SK-N-SH treated with all-trans-retinoic acid at 6 μM for 48 hours (cell line): ENCODE measurements at regions not wholly inside any gene's neighbourhood (a gene's known extent, or its start where the extent isn't known, plus 50 kb on each side); places are given as distances from the start of the nearest gene placed in this dataset.

Source experiments
- ATAC-seq: fragments of 200-7000 bp; cut with Tn5 transposase; 3 replicates; pipeline ENCODE4 v1.9.1; 2020; ENCODE audit warnings: mild to moderate bottlenecking, moderate library complexity
- ARNTL ChIP-seq: fragments of 450-650 bp; formaldehyde crosslinking; IDR thresholded peaks from 2 replicates; pipeline ENCODE4 v1.5.0; 2020; ENCODE audit warnings: low read depth, mild to moderate bottlenecking, moderate library complexity, borderline replicate concordance
- CSDC2 ChIP-seq: fragments of 250-450 bp; sonication (Bioruptor Pico); IDR thresholded peaks from 2 replicates; pipeline ENCODE4 v1.5.0; 2020; ENCODE audit warnings: mild to moderate bottlenecking, moderate library complexity
- CSRNP3 ChIP-seq: fragments of 250-450 bp; sonication (Bioruptor Pico); IDR thresholded peaks from 2 replicates; pipeline ENCODE4 v1.5.1; 2021; ENCODE audit warnings: mild to moderate bottlenecking, moderate library complexity
- ESRRG ChIP-seq: fragments of 250-450 bp; sonication (Bioruptor Pico); IDR thresholded peaks from 2 replicates; pipeline ENCODE4 v1.6.1; 2021; ENCODE audit warnings: mild to moderate bottlenecking
- GLIS3 ChIP-seq: fragments of 250-450 bp; sonication (Bioruptor Pico); IDR thresholded peaks from 2 replicates; pipeline ENCODE4 v1.5.0; 2020; ENCODE audit warnings: mild to moderate bottlenecking, moderate library complexity
- ISL1 ChIP-seq: fragments of 250-450 bp; sonication (Bioruptor Pico); IDR thresholded peaks from 2 replicates; pipeline ENCODE4 v2.1.2; 2022; ENCODE audit warnings: mild to moderate bottlenecking, moderate library complexity
- OSR1 ChIP-seq: fragments of 250-450 bp; sonication (Bioruptor Pico); IDR thresholded peaks from 2 replicates; pipeline ENCODE4 v1.8.0; 2022; ENCODE audit warnings: moderate library complexity, mild to moderate bottlenecking, inconsistent platforms
- PATZ1 ChIP-seq: fragments of 250-450 bp; sonication (Bioruptor Pico); IDR thresholded peaks from 2 replicates; pipeline ENCODE4 v1.8.0; 2020; ENCODE audit warnings: mild to moderate bottlenecking, moderate library complexity, borderline replicate concordance
- POU6F1 ChIP-seq: fragments of 250-450 bp; sonication (Bioruptor Pico); IDR thresholded peaks from 2 replicates; pipeline ENCODE4 v1.8.0; 2021; ENCODE audit warnings: low read depth, mild to moderate bottlenecking, moderate library complexity, borderline replicate concordance
- PPARA ChIP-seq: fragments of 250-450 bp; sonication (Bioruptor Pico); IDR thresholded peaks from 2 replicates; pipeline ENCODE4 v1.5.0; 2020; ENCODE audit warnings: mild to moderate bottlenecking, borderline replicate concordance
- RARB ChIP-seq: fragments of 250-450 bp; sonication (Bioruptor Pico); IDR thresholded peaks from 2 replicates; pipeline ENCODE4 v1.8.0; 2021; ENCODE audit warnings: mild to moderate bottlenecking, moderate library complexity
- TOX ChIP-seq: fragments of 250-450 bp; sonication (Bioruptor Pico); IDR thresholded peaks from 2 replicates; pipeline ENCODE4 v1.8.0; 2021; ENCODE audit warnings: mild to moderate bottlenecking, moderate library complexity, borderline replicate concordance
- TSHZ2 ChIP-seq: fragments of 250-450 bp; sonication (Bioruptor Pico); IDR thresholded peaks from 2 replicates; pipeline ENCODE4 v1.5.0; 2020; ENCODE audit warnings: mild to moderate bottlenecking, moderate library complexity
- ZC3H10 ChIP-seq: fragments of 250-450 bp; sonication (Bioruptor Pico); IDR thresholded peaks from 2 replicates; pipeline ENCODE4 v1.5.1; 2021; ENCODE audit warnings: mild to moderate bottlenecking, moderate library complexity
- ZFP3 ChIP-seq: fragments of 250-450 bp; sonication (Bioruptor Pico); IDR thresholded peaks from 2 replicates; pipeline ENCODE4 v1.5.0; 2020; ENCODE audit warnings: mild to moderate bottlenecking, moderate library complexity
- ZFP30 ChIP-seq: fragments of 450-650 bp; formaldehyde crosslinking; IDR thresholded peaks from 2 replicates; pipeline ENCODE4 v1.5.0; 2022; ENCODE audit warnings: mild to moderate bottlenecking, moderate library complexity
- ZNF565 ChIP-seq: fragments of 450-650 bp; formaldehyde crosslinking; conservative IDR thresholded peaks from 2 replicates; pipeline ENCODE4 v1.5.0; 2020; ENCODE audit warnings: low read depth, mild to moderate bottlenecking, moderate library complexity
- ZNF70 ChIP-seq: fragments of 450-650 bp; formaldehyde crosslinking; IDR thresholded peaks from 2 replicates; pipeline ENCODE4 v1.5.0; 2020; ENCODE audit warnings: mild to moderate bottlenecking, moderate library complexity
- TF ChIP-seq, protein P1 (sequence below): fragments of 250-450 bp; sonication (Bioruptor Pico); IDR thresholded peaks from 2 replicates; pipeline ENCODE4 v1.5.1; 2020; ENCODE audit warnings: low read depth, mild to moderate bottlenecking, moderate library complexity

- TF ChIP-seq TOX (CRISPR knock-in tag) (no peak), CSDC2 (no peak), ZC3H10 (CRISPR knock-in tag) (no peak), RARB (no peak), ZFP30 (CRISPR knock-in tag) (no peak), ISL1 (no peak), ZFP3 (no peak), ZNF70 (CRISPR knock-in tag) (no peak), PATZ1 (CRISPR knock-in tag) (no peak), OSR1 (no peak), GLIS3 (CRISPR knock-in tag) (no peak), CSRNP3 (CRISPR knock-in tag) (no peak), PPARA (no peak), POU6F1 (no peak), ZNF565 (no peak), ARNTL (CRISPR knock-in tag) (no peak), ESRRG (CRISPR knock-in tag) (no peak), TSHZ2 (CRISPR knock-in tag) (no peak)
- TF ChIP-seq, protein P1, sequence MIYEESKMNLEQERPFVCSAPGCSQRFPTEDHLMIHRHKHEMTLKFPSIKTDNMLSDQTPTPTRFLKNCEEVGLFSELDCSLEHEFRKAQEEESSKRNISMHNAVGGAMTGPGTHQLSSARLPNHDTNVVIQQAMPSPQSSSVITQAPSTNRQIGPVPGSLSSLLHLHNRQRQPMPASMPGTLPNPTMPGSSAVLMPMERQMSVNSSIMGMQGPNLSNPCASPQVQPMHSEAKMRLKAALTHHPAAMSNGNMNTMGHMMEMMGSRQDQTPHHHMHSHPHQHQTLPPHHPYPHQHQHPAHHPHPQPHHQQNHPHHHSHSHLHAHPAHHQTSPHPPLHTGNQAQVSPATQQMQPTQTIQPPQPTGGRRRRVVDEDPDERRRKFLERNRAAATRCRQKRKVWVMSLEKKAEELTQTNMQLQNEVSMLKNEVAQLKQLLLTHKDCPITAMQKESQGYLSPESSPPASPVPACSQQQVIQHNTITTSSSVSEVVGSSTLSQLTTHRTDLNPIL = no peak
- TF ChIP-seq, all 23 proteins: peak for 0
- no peak for ATAC-seq
Observed at GRCh38 chr7:54931532-54931931, 87.3 kb upstream of the EGFR start.

DNA sequence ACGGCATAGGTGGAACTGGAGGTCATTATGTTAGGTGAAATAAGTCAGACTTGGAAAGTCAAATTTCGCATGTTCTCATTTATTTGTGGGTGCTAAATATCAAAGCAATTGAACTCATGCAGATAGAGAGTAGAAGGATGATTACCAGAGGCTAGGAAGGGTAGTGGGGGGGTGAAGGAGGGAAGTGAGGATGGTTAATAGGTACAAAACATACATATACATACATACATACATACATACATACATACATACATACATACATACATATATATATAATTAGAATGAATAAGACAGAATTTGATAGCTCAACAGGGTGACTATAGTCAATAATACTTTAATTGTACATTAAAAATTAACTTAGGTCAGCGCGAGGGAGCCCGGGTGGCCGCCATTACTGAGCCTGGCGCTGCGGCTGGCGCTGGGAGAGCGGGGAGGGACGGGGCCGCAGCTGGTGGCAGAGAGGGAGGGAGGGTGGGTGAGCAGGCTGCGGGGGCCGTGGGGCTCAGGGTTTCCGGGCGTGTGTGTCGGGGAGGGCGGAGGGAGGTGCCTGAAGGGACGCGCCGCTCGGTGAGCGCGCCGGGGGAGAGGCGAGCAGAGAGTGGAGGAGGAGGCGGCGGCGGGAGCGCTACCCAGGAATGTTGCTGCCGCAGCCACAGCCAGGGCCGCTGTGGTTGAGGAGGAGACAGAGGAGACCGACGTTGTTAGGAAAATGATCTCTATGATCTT is 85.8 kb upstream of the EGFR start:
- ATAC-seq = peak; percentile 100
- TF ChIP-seq PATZ1 (CRISPR knock-in tag) (peak; percentile 49; the same call in 1 of the 2 replicates), ZFP3 (peak; percentile 96), TSHZ2 (CRISPR knock-in tag) (0 out of 2 replicates have a peak, but pooled peaks have one; percentile 13), ISL1 (no peak)
